Trophoblast cell (in vitro differentiated cells and primary cell): ENCODE measurements at regions not wholly inside any gene's neighbourhood (a gene's known extent, or its start where the extent isn't known, plus 50 kb on each side); places are given as distances from the start of the nearest gene placed in this dataset.

ENCODE experiments used
- DNase-seq, 2 donors: peaks; one replicate each; pipeline ENCODE4 v3.0.0-alpha.2; 2016
- H2AFZ ChIP-seq: 2 replicates; pipeline ENCODE4 v1.6.1; 2013; ENCODE audit warnings: low read length, moderate library complexity, mild to moderate bottlenecking; ENCODE audit not compliant: insufficient read depth, poor library complexity
- H2AK5ac ChIP-seq: 2 replicates; pipeline ENCODE4 v1.6.1; 2013; ENCODE audit warnings: mild to moderate bottlenecking, low read length
- H2BK120ac ChIP-seq: 2 replicates; pipeline ENCODE4 v1.6.1; 2013; ENCODE audit warnings: low read length, mild to moderate bottlenecking, moderate library complexity; ENCODE audit not compliant: insufficient read depth, poor library complexity
- H2BK12ac ChIP-seq: 2 replicates; pipeline ENCODE4 v1.6.1; 2013; ENCODE audit warnings: mild to moderate bottlenecking, low read length, moderate library complexity
- H2BK5ac ChIP-seq: 2 replicates; pipeline ENCODE4 v1.6.1; 2013; ENCODE audit warnings: low read length, low read depth, moderate library complexity, mild to moderate bottlenecking; ENCODE audit not compliant: poor library complexity
- H3K14ac ChIP-seq: 2 replicates; pipeline ENCODE4 v1.6.1; 2013; ENCODE audit warnings: mild to moderate bottlenecking, low read length
- H3K18ac ChIP-seq: 2 replicates; pipeline ENCODE4 v1.6.1; 2013; ENCODE audit warnings: mild to moderate bottlenecking, low read length
- H3K23ac ChIP-seq: 2 replicates; pipeline ENCODE4 v1.6.1; 2013; ENCODE audit warnings: low read length
- H3K27ac ChIP-seq: 2 replicates; pipeline ENCODE4 v1.5.1; 2013; ENCODE audit warnings: low read depth, mild to moderate bottlenecking, inconsistent platforms, low read length, moderate library complexity
- H3K27me3 ChIP-seq: 2 replicates; pipeline ENCODE4 v1.6.1; 2013; ENCODE audit warnings: inconsistent platforms, mild to moderate bottlenecking, low read length, moderate library complexity; ENCODE audit not compliant: insufficient read depth
- H3K36me3 ChIP-seq, 2 experiments: 1 replicate in 1 of 2; 2 replicates in 1 of 2; pipeline ENCODE4 v1.6.1; 2013; ENCODE audit warnings: low read length in 2 of 2, mild to moderate bottlenecking in 2 of 2, moderate library complexity in 1 of 2; ENCODE audit not compliant: insufficient read depth in 2 of 2, control insufficient read depth in 1 of 2
- H3K4ac ChIP-seq: 2 replicates; pipeline ENCODE4 v1.6.1; 2013; ENCODE audit warnings: low read depth, mild to moderate bottlenecking, low read length, moderate library complexity
- H3K4me1 ChIP-seq, 2 experiments: 1 replicate in 1 of 2; 2 replicates in 1 of 2; pipeline ENCODE4 v1.6.1; 2013; ENCODE audit warnings: low read length in 2 of 2, mild to moderate bottlenecking in 2 of 2, moderate library complexity in 1 of 2; ENCODE audit not compliant: insufficient read depth in 2 of 2, control insufficient read depth in 1 of 2
- H3K4me2 ChIP-seq: 2 replicates; pipeline ENCODE4 v1.6.1; 2013; ENCODE audit warnings: inconsistent platforms, mild to moderate bottlenecking, low read length, moderate library complexity
- H3K4me3 ChIP-seq: 2 replicates; pipeline ENCODE4 v1.5.1; 2013; ENCODE audit warnings: mild to moderate bottlenecking, low read depth, low read length, inconsistent platforms
- H3K79me1 ChIP-seq: one replicate; pipeline ENCODE4 v1.6.1; 2013; ENCODE audit warnings: low read length
- H3K79me2 ChIP-seq: 2 replicates; pipeline ENCODE4 v1.6.1; 2013; ENCODE audit warnings: low read length, mild to moderate bottlenecking; ENCODE audit not compliant: control insufficient read depth, insufficient read depth, poor library complexity
- H3K9ac ChIP-seq: 2 replicates; pipeline ENCODE4 v1.6.1; 2013; ENCODE audit warnings: mild to moderate bottlenecking, low read length
- H3K9me3 ChIP-seq: 2 replicates; pipeline ENCODE4 v1.6.1; 2013; ENCODE audit warnings: low read depth, mild to moderate bottlenecking, control low read depth, inconsistent platforms, low read length; ENCODE audit not compliant: insufficient read depth
- H4K12ac ChIP-seq: 2 replicates; pipeline ENCODE4 v1.6.1; 2013; ENCODE audit warnings: low read depth, mild to moderate bottlenecking, low read length, moderate library complexity
- H4K8ac ChIP-seq: 2 replicates; pipeline ENCODE4 v1.6.1; 2013; ENCODE audit warnings: low read depth, mild to moderate bottlenecking, low read length, moderate library complexity
- H4K91ac ChIP-seq: one replicate; pipeline ENCODE4 v1.6.1; 2013; ENCODE audit warnings: low read depth, mild to moderate bottlenecking, low read length, moderate library complexity
- WGBS: extraction: QIAGEN DNeasy Blood & Tissue Kit; methylation state at CpG from one replicate; pipeline ENCODE4 v1.1.7; 2013; ENCODE audit warnings: missing lambda C conversion rate; ENCODE audit not compliant: insufficient read length, insufficient coverage; ENCODE audit errors: extremely low coverage; 5-methylcytosine and 5-hydroxymethylcytosine counted together

DNA sequence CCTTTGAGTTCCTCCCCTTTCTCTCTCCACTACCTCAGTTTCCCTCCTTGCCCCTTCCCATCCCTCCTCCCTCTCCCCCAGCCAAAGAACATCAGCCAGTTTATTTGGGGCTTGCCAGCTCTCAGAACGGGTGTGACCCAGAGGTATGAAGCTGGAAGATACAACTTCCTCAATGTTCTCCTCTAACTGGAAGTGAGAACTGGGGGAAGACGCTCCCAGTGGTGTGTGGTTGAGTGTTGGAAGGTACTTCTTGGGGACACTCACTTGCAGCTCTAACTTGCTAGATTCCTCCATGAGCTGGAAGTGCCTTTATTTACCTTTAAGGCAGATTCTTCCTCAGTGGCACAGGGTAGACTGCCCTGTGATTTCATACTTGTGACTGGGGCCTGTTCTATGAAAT is 110.5 kb upstream of the HABP2 start:
- Histone ChIP-seq H3K27ac (no peak overlapping the region), H4K12ac (no peak overlapping the region), H3K18ac (no peak overlapping the region), H3K9me3 (no peaks in the 10 kb centered on the region), H3K4me2 (no peak overlapping the region), H3K14ac (no peak overlapping the region), H3K79me2 (no peaks in the 10 kb centered on the region), H2BK5ac (no peak overlapping the region), H4K8ac (no peak overlapping the region), H2AFZ (no peak overlapping the region), H3K4me1 (no peaks in the 10 kb centered on the region), H3K4ac (no peak overlapping the region), H3K9ac (no peak overlapping the region), H3K4me3 (no peak overlapping the region), H2AK5ac (no peak overlapping the region), H2BK12ac (no peak overlapping the region), H2BK120ac (no peak overlapping the region), H3K79me1 (no peaks in the 10 kb centered on the region), H4K91ac (no peak overlapping the region), H3K36me3 (no peaks in the 10 kb centered on the region), H3K27me3 (no peaks in the 10 kb centered on the region), H3K23ac (no peak overlapping the region)
- no peak for DNase-seq
- WGBS = no CpG with 5 or more reads among the region's 2 CpGs

- Histone ChIP-seq H3K23ac (no peak overlapping the region), H2BK12ac (no peak overlapping the region), H3K36me3 (no peaks in the 10 kb centered on the region), H3K14ac (no peak overlapping the region), H3K9me3 (no peaks in the 10 kb centered on the region), H2AFZ (no peak overlapping the region), H4K91ac (no peak overlapping the region), H3K18ac (no peak overlapping the region), H3K4ac (no peak overlapping the region), H3K4me2 (no peak overlapping the region), H4K8ac (no peak overlapping the region), H4K12ac (no peak overlapping the region), H3K79me1 (no peaks in the 10 kb centered on the region), H2BK120ac (no peak overlapping the region), H3K27ac (no peak overlapping the region), H3K4me1 (no peaks in the 10 kb centered on the region), H3K27me3 (no peaks in the 10 kb centered on the region), H2BK5ac (no peak overlapping the region), H3K4me3 (no peak overlapping the region), H3K79me2 (no peaks in the 10 kb centered on the region), H3K9ac (no peak overlapping the region), H2AK5ac (no peak overlapping the region)
- no CpG with 5 or more reads among the region's 3 CpGs for WGBS
- no peak for DNase-seq
Observed at GRCh38 chr10:113443141-113443925, 109.5 kb upstream of the HABP2 start.

DNA sequence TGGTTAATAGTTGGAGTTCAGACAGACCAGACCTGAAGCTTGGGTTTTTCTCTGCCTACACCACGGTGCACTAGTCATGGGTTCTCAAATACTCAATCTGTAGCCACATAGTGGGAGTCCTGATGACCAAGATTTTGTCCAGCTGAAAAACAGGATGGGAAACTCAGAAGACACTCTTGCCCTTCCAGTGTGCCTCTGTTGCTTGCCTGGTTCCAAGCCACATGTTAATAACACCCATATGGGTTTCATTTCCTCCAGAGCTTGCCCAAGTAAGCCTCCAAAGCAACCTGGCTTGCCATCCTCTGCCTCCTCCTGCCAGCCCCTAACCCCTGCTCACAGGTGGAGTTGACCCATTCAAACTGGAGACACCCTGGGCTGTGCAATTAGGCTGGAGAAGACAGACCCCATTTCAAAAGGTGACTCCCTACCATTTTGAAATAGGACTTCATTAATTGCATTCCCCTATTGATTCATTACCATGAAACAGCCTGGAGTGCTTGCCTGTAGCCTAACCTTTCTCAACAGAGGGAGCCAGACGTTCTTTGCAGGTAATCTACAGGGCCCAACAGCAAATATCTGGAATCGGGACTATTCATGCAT is 108.0 kb upstream of the HABP2 start:
- H3K4me1 ChIP-seq = peaks cover 0 to 5% of the 10 kb centered on the region in 2 experiments
- no peak overlapping the region for H4K8ac ChIP-seq
- H3K27ac ChIP-seq = no peak overlapping the region
- H3K79me1 ChIP-seq = no peaks in the 10 kb centered on the region
- H3K9me3 ChIP-seq = no peaks in the 10 kb centered on the region
- no peak overlapping the region for H4K91ac ChIP-seq
- no peak overlapping the region for H3K4me3 ChIP-seq
- no peak overlapping the region for H2AFZ ChIP-seq
- H3K4me2 ChIP-seq = no peak overlapping the region
- no peak overlapping the region for H3K14ac ChIP-seq
- no peak overlapping the region for H4K12ac ChIP-seq
- H3K27me3 ChIP-seq = no peaks in the 10 kb centered on the region
- H3K36me3 ChIP-seq = no peaks in the 10 kb centered on the region
- H2BK12ac ChIP-seq = no peak overlapping the region
- H2BK5ac ChIP-seq = no peak overlapping the region
- no peak overlapping the region for H3K23ac ChIP-seq
- no peak overlapping the region for H3K4ac ChIP-seq
- H3K9ac ChIP-seq = no peak overlapping the region
- WGBS = no CpG with 5 or more reads among the region's 3 CpGs
- DNase-seq = no peak
- no peak overlapping the region for H2AK5ac ChIP-seq
- no peak overlapping the region for H2BK120ac ChIP-seq
- H3K18ac ChIP-seq = no peak overlapping the region
- no peaks in the 10 kb centered on the region for H3K79me2 ChIP-seq

GRCh38 chr10:113445736-113446135 is 107.1 kb upstream of the HABP2 start:
- no peak overlapping the region for H3K4me3 ChIP-seq
- H4K8ac ChIP-seq = no peak overlapping the region
- no peak overlapping the region for H4K12ac ChIP-seq
- no peaks in the 10 kb centered on the region for H3K79me2 ChIP-seq
- no peak overlapping the region for H2BK12ac ChIP-seq
- no peak overlapping the region for H3K18ac ChIP-seq
- DNase-seq = no peak
- no peak overlapping the region for H4K91ac ChIP-seq
- H2AFZ ChIP-seq = no peak overlapping the region
- no peak overlapping the region for H2BK5ac ChIP-seq
- no peak overlapping the region for H3K23ac ChIP-seq
- H2BK120ac ChIP-seq = no peak overlapping the region
- H3K14ac ChIP-seq = no peak overlapping the region
- no peaks in the 10 kb centered on the region for H3K27me3 ChIP-seq
- no peak overlapping the region for H3K27ac ChIP-seq
- no peak overlapping the region for H3K4me2 ChIP-seq
- H2AK5ac ChIP-seq = no peak overlapping the region
- no peak overlapping the region for H3K4ac ChIP-seq
- no peaks in the 10 kb centered on the region for H3K9me3 ChIP-seq
- no peaks in the 10 kb centered on the region for H3K36me3 ChIP-seq
- peaks cover 0 to 5% of the 10 kb centered on the region in 2 experiments for H3K4me1 ChIP-seq
- H3K79me1 ChIP-seq = no peaks in the 10 kb centered on the region
- no CpG with 5 or more reads among the region's 5 CpGs for WGBS
- H3K9ac ChIP-seq = no peak overlapping the region
